Stimulated activated CD4-positive, alpha-beta T cell treated with anti-CD3 and anti-CD28 coated beads, Interleukin-4, amount 100 ng/mL, for 48 hours (primary cell): ENCODE measurements at regions not wholly inside any gene's neighbourhood (a gene's known extent, or its start where the extent isn't known, plus 50 kb on each side); places are given as distances from the start of the nearest gene placed in this dataset.

Experiments used
- DNase-seq, 2 donors: peaks; one replicate each; pipeline ENCODE4 v3.0.0-alpha.2; 2020; ENCODE audit warnings: low read depth in 2 of 2

DNA sequence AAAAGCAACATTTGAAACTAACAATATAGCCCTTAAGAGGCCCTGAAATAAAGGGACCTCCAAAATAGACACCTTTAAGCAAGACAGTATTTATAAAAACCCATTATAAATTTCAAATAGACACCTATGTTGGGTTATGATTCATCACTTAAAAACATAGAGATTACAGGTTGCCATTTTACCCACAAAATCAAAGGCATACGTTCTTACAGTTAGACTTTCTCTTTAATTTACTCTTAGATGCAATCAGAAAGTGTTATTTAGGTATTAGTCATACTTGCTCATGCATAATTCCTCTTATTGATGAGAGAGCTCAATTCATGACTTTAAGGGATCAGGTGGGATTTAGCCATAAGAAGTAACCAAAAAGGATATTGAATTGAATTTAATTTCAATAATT is 51.5 kb upstream of the TMEM200A start:
- DNase-seq: no peak

DNA sequence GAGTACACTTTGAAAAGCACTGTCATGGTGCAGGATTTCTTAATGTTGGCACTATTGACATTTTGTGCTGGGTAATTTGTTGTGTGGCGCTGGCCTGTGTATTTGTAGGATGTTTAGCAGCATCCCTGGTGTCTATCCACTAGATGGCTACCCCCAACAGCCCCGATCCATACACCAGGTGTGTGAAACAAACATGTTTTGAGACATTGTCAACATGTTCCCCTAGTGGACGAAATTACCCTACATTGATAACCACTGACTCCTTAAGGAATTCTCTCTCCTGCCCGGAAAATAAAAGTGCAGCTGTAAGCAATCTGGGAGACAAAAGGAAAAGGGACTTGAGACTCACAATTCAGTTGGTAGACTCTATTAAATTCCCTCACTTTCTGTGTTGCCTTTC is 52.6 kb upstream of the TMEM200A start:
- DNase-seq: no peak

DNA sequence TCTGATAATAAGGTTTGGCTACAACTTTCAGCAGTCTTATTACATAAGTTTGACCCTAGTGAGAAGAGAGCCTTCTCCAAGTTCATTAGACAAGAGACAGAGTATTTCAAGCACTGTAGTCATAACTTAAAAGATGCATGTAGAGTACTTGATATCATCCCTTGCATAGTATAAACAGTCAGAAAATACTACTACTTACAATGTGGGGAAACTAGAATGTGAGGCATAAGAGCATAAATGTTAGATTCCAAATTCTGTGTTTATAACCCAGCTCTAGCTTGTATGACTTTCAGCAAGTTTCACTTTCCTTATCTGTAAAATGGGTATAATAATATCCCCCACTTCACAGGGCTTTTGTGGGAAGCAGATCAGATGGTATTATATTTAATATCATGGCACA is 56.8 kb upstream of the TMEM200A start:
- DNase-seq: no peak

DNA sequence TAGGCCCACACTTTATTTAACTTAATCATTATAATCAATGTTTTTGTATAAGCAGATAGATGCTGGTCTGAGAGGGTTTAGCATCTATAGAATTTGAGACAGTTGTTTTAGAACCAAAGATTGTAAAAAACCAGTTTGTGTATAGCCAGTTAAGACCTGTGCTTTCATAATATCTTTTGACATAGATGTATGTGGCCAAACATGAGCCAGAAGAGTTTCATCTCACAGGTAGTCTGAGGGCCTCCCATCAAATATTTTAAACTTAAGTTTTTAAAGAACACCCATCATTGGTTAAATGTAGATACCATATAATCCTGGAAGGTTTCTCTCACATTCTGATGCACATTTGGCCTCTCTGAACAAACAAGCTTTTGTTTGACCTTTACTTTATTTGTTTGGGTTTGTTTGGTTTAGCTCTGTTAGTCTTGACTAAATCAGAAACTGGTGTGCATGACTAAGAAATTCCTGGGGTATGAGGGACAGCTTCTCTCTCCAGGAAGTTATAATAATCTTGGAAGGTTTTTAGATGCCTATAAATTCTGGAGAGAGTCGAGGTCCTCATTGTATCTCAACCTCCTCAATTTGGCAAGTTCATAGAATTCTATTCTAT is 58.0 kb upstream of the TMEM200A start:
- DNase-seq: no peak

DNA sequence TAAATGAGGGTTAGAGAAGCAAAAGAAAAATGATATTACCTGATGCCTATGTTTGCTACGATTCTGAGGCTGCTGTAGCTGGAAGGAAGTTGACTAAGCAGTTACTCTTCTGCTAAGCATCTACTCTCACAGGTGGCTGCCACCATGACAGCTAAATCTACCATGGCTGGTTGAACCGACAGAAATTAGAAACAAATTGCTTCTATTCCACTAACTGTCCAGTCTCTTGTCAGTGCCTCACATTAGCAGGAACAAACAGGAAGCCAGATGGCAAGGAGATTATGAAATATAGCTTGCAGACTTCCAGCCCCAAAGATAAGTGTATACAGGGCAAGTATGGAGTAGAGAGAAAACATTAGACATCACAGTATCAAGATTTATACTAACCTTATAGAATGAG is 59.4 kb upstream of the TMEM200A start:
- no peak for DNase-seq

DNA sequence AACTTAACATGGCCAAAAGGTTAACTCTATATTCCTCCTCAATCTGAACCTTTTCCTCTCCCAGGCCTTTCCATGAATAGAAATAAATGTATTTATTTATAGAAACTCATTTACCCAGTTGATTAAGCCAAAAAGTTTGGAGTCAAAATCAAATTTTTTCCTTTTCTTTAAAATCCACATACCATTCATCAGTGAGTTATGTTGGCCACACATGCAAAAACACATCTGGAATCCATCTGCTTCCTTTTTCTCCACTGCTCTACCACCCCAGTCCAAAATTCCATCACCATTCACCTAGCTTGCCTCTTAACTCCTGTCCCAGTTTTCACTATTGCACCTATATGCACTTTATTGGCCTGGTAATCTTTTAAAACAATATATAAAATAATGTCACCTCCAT is 62.4 kb upstream of the TMEM200A start:
- no peak for DNase-seq

DNA sequence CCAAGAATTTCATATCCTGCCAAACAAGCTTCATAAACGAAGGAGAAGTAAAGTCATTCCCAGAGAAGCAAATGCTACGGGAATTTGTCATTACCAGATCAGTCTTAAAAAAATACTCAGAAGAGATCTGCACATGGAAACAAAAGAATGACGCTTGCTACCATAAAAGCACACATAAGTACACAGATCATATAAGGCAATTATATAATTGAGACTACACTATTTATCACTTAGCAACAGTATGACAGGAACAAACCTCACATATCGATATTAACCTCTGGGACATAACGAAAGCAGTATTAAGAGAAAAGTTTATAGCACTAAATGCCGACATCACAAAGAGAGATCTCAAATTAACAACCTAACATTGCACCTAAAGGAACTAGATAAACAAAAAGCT is 67.6 kb upstream of the TMEM200A start:
- no peak for DNase-seq

DNA sequence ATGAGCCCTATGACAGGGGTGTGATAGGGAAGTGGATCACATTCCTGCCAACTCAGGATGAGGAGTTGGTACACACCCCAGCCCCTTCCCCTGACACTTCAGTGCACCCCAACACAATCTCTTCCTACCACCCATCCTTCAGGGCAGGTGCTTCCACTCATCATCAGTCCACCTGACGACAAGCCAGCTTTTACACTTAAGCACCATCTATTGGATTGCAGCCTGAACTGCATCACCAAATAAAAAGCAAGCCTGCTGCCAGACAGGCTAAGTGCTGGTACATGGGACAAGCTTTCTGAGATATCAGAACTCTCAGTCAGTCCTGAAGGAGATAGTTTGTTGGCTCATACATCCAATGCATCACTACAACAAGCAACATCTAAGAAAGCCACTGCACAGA is 69.0 kb upstream of the TMEM200A start:
- no peak for DNase-seq

DNA sequence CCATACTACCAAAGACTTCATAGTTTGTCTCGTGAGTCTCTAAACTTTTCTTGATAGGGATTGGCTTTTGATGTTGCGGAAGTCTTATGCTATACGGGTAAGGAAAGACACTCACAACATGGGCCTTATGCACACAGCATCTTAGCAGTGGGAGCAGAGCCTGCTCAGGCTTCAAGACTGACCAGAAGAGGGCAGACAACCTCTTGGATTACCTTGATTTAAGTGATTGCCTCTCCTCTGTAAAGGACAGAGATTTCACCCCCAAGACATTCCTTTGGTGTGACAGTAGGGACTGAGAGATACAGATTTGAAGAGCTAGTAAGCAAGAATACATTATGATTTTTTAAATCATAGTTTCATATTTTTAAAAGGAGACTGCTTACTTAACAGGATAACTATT is 71.0 kb upstream of the SAMD3 start:
- DNase-seq: peak in 1 of 2 donors; percentile 6

DNA sequence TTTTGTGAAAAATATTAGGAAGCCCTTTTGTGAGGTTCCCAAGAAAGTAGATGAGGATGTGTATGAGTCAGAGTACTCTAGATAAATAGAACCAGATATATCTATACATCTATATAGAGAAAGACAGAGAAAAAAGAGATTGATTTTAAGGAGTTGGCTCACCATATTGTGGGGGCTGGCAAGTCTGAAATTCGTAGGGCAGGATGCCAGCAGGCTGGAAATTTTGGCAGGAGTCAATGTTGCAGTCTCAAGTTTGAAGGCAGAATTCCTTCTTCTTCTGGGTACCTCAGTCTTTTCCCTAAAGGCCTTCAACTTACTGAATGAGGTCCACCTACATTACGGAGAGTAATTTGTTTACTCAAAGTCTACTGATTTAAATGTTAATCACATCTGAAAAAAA is 65.3 kb upstream of the SAMD3 start:
- DNase-seq: no peak

DNA sequence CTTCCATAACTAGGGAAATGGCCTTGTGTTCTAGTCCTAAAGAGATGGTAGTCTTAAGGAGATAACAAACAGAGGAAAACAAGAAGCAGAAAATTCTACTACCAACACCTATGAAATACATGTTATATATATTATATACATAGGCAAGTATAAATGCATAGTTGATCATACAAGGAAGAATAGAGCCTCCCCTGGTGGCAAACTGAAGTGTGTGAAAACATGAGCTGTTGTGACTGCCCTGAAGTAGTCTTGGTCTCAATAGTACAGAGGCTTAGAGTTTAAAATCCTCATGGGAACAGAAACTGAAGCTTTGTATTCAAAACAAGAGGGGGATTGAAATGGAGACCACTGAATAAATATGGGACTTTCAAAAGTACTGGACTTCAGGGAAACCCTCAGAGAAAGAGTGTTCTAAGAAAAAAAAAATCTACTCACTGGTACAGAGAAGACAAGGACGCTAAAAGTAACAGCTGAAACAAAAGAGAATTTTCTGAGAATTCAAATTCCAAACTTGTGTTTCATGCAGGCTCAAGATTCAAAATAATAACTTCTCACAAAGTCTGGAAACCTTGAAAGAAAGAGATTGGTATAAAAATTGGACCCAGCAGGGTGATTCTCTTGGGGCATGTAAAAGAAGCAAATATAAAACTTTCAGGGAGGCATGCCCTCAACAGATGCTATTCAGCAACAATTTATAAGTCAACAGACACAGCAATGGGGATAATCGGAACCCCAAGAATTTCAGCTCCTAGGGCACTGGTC is 59.7 kb upstream of the SAMD3 start:
- no peak for DNase-seq

DNA sequence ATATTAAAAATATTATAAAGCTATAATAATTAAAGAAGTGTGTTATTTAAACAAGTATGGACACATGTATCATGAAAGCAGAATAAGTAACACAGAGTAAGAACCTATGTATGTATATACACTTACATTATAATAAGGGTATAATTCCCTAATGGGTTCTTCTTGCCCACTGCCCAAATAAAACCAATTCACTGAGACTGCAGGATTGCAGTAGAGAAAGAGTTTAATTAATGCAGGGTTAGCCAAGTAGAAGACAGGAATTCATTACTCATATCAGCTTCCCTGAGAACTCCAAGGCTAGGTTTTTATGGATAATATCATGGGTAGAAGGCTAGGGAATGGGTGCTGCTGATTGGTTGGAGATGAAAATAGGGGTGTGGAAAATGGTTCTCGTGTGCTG is 53.8 kb upstream of the SAMD3 start:
- DNase-seq: no peak

DNA sequence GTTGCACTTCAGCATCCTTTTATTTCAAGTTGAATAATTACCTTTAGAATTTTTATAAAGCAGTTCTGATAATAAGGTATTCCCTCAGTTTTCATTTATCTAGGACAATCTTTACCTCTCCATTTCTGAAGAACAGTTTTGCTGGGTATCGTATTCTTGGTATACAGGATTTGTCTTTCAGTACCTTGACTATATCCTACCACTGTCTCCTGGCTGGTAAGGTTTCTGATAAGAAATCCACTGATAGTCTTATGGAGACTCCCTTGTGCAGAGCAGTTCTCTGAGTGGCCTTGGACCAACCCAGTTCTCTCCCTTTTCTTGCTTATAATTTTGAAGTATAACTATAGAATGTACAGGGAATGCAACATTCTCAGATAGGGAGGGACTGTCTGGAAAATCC is 51.3 kb upstream of the SAMD3 start:
- no peak for DNase-seq
